H1 (cell line): ENCODE measurements at regions not wholly inside any gene's neighbourhood (a gene's known extent, or its start where the extent isn't known, plus 50 kb on each side); places are given as distances from the start of the nearest gene placed in this dataset.

ENCODE experiments used
- BRCA1 ChIP-seq: IDR thresholded peaks from 2 replicates; pipeline ENCODE4 v1.6.1; 2012; ENCODE audit warnings: low read depth, low read length, improper control_type of control experiment
- JUND ChIP-seq: IDR thresholded peaks from 2 replicates; pipeline ENCODE4 v1.6.1; 2011; ENCODE audit warnings: mild to moderate bottlenecking, improper control_type of control experiment, low read length
- PHF8 ChIP-seq: fragments of 200-600 bp; sonication (generic); conservative IDR thresholded peaks from 2 replicates; pipeline ENCODE4 v1.7.1; 2012; ENCODE audit warnings: low read depth, mild to moderate bottlenecking, inconsistent platforms, low read length, moderate library complexity
- SP1 ChIP-seq: IDR thresholded peaks from 2 replicates; pipeline ENCODE4 v1.6.1; 2011; ENCODE audit warnings: low read depth, low read length
- TF ChIP-seq, protein P1 (sequence below): fragments of 300-600 bp; sonication (generic); IDR thresholded peaks from 2 replicates; pipeline ENCODE4 v1.7.1; 2012; ENCODE audit warnings: low read length, moderate library complexity, mild to moderate bottlenecking, inconsistent platforms; ENCODE audit not compliant: insufficient replicate concordance

DNA sequence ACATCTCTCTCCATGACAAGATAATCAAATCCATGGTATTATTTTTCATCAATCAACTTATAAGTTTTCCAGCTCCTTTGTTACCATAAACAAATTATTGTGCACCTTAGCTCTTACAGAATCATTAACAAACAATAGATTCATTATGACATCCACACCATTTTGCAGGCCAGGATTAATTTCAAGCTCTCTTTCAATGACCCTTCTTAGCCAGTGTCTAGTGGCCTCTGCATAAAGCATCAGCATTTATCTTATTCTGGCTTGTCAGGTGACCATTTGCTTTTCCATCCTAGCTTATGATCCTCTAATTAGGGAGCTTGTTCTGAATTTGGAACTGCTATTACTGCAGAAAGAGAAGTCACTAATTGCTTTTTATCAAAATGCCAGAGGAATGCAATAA lies 806.2 kb upstream of the CHAC2 start (continued):
- TF ChIP-seq, protein P1, sequence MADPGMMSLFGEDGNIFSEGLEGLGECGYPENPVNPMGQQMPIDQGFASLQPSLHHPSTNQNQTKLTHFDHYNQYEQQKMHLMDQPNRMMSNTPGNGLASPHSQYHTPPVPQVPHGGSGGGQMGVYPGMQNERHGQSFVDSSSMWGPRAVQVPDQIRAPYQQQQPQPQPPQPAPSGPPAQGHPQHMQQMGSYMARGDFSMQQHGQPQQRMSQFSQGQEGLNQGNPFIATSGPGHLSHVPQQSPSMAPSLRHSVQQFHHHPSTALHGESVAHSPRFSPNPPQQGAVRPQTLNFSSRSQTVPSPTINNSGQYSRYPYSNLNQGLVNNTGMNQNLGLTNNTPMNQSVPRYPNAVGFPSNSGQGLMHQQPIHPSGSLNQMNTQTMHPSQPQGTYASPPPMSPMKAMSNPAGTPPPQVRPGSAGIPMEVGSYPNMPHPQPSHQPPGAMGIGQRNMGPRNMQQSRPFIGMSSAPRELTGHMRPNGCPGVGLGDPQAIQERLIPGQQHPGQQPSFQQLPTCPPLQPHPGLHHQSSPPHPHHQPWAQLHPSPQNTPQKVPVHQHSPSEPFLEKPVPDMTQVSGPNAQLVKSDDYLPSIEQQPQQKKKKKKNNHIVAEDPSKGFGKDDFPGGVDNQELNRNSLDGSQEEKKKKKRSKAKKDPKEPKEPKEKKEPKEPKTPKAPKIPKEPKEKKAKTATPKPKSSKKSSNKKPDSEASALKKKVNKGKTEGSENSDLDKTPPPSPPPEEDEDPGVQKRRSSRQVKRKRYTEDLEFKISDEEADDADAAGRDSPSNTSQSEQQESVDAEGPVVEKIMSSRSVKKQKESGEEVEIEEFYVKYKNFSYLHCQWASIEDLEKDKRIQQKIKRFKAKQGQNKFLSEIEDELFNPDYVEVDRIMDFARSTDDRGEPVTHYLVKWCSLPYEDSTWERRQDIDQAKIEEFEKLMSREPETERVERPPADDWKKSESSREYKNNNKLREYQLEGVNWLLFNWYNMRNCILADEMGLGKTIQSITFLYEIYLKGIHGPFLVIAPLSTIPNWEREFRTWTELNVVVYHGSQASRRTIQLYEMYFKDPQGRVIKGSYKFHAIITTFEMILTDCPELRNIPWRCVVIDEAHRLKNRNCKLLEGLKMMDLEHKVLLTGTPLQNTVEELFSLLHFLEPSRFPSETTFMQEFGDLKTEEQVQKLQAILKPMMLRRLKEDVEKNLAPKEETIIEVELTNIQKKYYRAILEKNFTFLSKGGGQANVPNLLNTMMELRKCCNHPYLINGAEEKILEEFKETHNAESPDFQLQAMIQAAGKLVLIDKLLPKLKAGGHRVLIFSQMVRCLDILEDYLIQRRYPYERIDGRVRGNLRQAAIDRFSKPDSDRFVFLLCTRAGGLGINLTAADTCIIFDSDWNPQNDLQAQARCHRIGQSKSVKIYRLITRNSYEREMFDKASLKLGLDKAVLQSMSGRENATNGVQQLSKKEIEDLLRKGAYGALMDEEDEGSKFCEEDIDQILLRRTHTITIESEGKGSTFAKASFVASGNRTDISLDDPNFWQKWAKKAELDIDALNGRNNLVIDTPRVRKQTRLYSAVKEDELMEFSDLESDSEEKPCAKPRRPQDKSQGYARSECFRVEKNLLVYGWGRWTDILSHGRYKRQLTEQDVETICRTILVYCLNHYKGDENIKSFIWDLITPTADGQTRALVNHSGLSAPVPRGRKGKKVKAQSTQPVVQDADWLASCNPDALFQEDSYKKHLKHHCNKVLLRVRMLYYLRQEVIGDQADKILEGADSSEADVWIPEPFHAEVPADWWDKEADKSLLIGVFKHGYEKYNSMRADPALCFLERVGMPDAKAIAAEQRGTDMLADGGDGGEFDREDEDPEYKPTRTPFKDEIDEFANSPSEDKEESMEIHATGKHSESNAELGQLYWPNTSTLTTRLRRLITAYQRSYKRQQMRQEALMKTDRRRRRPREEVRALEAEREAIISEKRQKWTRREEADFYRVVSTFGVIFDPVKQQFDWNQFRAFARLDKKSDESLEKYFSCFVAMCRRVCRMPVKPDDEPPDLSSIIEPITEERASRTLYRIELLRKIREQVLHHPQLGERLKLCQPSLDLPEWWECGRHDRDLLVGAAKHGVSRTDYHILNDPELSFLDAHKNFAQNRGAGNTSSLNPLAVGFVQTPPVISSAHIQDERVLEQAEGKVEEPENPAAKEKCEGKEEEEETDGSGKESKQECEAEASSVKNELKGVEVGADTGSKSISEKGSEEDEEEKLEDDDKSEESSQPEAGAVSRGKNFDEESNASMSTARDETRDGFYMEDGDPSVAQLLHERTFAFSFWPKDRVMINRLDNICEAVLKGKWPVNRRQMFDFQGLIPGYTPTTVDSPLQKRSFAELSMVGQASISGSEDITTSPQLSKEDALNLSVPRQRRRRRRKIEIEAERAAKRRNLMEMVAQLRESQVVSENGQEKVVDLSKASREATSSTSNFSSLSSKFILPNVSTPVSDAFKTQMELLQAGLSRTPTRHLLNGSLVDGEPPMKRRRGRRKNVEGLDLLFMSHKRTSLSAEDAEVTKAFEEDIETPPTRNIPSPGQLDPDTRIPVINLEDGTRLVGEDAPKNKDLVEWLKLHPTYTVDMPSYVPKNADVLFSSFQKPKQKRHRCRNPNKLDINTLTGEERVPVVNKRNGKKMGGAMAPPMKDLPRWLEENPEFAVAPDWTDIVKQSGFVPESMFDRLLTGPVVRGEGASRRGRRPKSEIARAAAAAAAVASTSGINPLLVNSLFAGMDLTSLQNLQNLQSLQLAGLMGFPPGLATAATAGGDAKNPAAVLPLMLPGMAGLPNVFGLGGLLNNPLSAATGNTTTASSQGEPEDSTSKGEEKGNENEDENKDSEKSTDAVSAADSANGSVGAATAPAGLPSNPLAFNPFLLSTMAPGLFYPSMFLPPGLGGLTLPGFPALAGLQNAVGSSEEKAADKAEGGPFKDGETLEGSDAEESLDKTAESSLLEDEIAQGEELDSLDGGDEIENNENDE = no peak
- TF ChIP-seq JUND (no peak), BRCA1 (no peak), SP1 (no peak), PHF8 (no peak)
- TF ChIP-seq, all 59 proteins: peak for 0
